HG03558 (cell line): ENCODE measurements at regions not wholly inside any gene's neighbourhood (a gene's known extent, or its start where the extent isn't known, plus 50 kb on each side); places are given as distances from the start of the nearest gene placed in this dataset.
"Not testable (repeated sequence)": the region's sequence is repeated elsewhere in the genome, so short reads cannot be mapped to it uniquely, and the experiment has no call there.

Experiments used
- ATAC-seq: cut with Tn5 transposase; IDR thresholded peaks from one replicate; pipeline ENCODE4 v1.9.1; 2021; ENCODE audit warnings: moderate number of reproducible peaks; ENCODE audit not compliant: unreplicated experiment; ENCODE audit errors: extremely low read depth

GRCh38 chr9:129561594-129562281 lies 59.2 kb downstream of the C9orf50 start:
- no peak for ATAC-seq

- no peak for ATAC-seq
Observed at GRCh38 chr9:129560881-129561306, 60.0 kb downstream of the C9orf50 start.

- no peak for ATAC-seq
Observed at GRCh38 chr9:129559506-129559881, 61.4 kb downstream of the C9orf50 start.

- ATAC-seq, result no peak
Observed at GRCh38 chr9:129558551-129559505, 62.1 kb downstream of the C9orf50 start.

- no peak for ATAC-seq
Observed at GRCh38 chr9:129558063-129558550, 62.8 kb downstream of the C9orf50 start.

GRCh38 chr9:129557192-129558036 lies 63.5 kb downstream of the C9orf50 start:
- ATAC-seq, result no peak

GRCh38 chr9:129556491-129557191 lies 64.3 kb downstream of the C9orf50 start:
- ATAC-seq, result no peak

- ATAC-seq, result no peak
Observed at GRCh38 chr9:129555512-129556215, 65.2 kb downstream of the C9orf50 start.

GRCh38 chr9:129554649-129555048 lies 66.3 kb downstream of the C9orf50 start:
- no peak for ATAC-seq

GRCh38 chr9:129553277-129553676 lies 67.6 kb downstream of the C9orf50 start:
- ATAC-seq, result no peak

GRCh38 chr9:129552064-129552463 lies 68.8 kb downstream of the C9orf50 start:
- no peak for ATAC-seq

- no peak for ATAC-seq
Observed at GRCh38 chr9:129551393-129551973, 69.4 kb downstream of the C9orf50 start.

GRCh38 chr9:129550977-129551376 lies 69.9 kb downstream of the C9orf50 start:
- ATAC-seq, result not testable (repeated sequence)

- no peak for ATAC-seq
Observed at GRCh38 chr9:129550199-129550839, 70.6 kb downstream of the C9orf50 start.

- no peak for ATAC-seq
Observed at GRCh38 chr9:129549684-129550083, 71.2 kb downstream of the C9orf50 start.

- ATAC-seq, result no peak
Observed at GRCh38 chr9:129549139-129549538, 71.8 kb downstream of the C9orf50 start.

GRCh38 chr9:129548571-129549135 lies 72.2 kb downstream of the C9orf50 start:
- no peak for ATAC-seq
